SK-N-SH (cell line): ENCODE measurements at regions not wholly inside any gene's neighbourhood (a gene's known extent, or its start where the extent isn't known, plus 50 kb on each side); places are given as distances from the start of the nearest gene placed in this dataset.

Experiments
- CTCF ChIA-PET: fragments of 300-600, 350-600 bp; formaldehyde crosslinking; extraction: SDS; loops from one replicate; lab custom pipeline; 2021; lab: Yijun Ruan, JAX
- POLR2A ChIA-PET: fragments of 350-600 bp; sonication (Branson Sonifier 250); formaldehyde crosslinking; extraction: SDS; loops from one replicate; lab custom pipeline; 2020; ENCODE audit warnings: antibody characterized with exemption, inconsistent platforms; lab: Yijun Ruan, JAX
- DNase-seq: peaks from one replicate; pipeline ENCODE4 v3.0.0; 2012
- H2AFZ ChIP-seq: fragments of 200-600 bp; sonication (generic); 2 replicates; pipeline ENCODE4 v1.8.1; 2016; ENCODE audit warnings: antibody characterized with exemption, mild to moderate bottlenecking, low read depth
- H3F3A ChIP-seq: fragments of 200-600 bp; sonication (generic); replicated peaks from 2 replicates; pipeline ENCODE3; 2016; ENCODE audit warnings: antibody characterized with exemption, mild to moderate bottlenecking; ENCODE audit not compliant: insufficient read depth
- H3K27ac ChIP-seq, 2 experiments: fragments of 200-500 bp in 1 of 2; fragments of 200-600 bp in 1 of 2; sonication (Bioruptor generic) in 1 of 2; sonication (generic), shearing (Covaris generic) in 1 of 2; 2 replicates each; pipeline versions ENCODE4 v1.5.1 to v1.6.1; 2014 to 2016; ENCODE audit warnings: low read depth in 2 of 2, inconsistent platforms in 1 of 2, low read length in 1 of 2, mild to moderate bottlenecking in 1 of 2, mixed read lengths in 1 of 2
- H3K27me3 ChIP-seq: fragments of 200-600 bp; sonication (generic), shearing (Covaris generic); 2 replicates; pipeline ENCODE4 v1.6.1; 2016; ENCODE audit warnings: mixed run types; ENCODE audit not compliant: insufficient read depth
- H3K36me3 ChIP-seq, 2 experiments: fragments of 200-500 bp in 1 of 2; fragments of 200-600 bp in 1 of 2; sonication (Bioruptor generic) in 1 of 2; sonication (generic) in 1 of 2; replicated peaks in 1 of 2; 2 replicates each; pipeline versions ENCODE3 to v1.5.1; 2014 to 2016; ENCODE audit warnings: low read length in 1 of 2, mild to moderate bottlenecking in 1 of 2; ENCODE audit not compliant: insufficient read depth in 2 of 2, control insufficient read depth in 1 of 2
- H3K4me1 ChIP-seq, 2 experiments: fragments of 200-500 bp in 1 of 2; fragments of 200-600 bp in 1 of 2; sonication (Bioruptor generic) in 1 of 2; sonication (generic), shearing (Covaris generic) in 1 of 2; 2 replicates each; pipeline versions ENCODE4 v1.5.1 to v1.6.1; 2014 to 2016; ENCODE audit warnings: low read depth in 1 of 2, low read length in 1 of 2, mixed run types in 1 of 2; ENCODE audit not compliant: insufficient read depth in 2 of 2, control insufficient read depth in 1 of 2
- H3K4me2 ChIP-seq: fragments of 200-600 bp; sonication (generic), shearing (Covaris generic); 2 replicates; pipeline ENCODE4 v1.6.1; 2017; ENCODE audit warnings: mixed run types
- H3K4me3 ChIP-seq, 2 experiments: fragments of 200-500 bp in 1 of 2; fragments of 200-600 bp in 1 of 2; sonication (Bioruptor generic) in 1 of 2; sonication (generic), shearing (Covaris generic) in 1 of 2; 2 replicates each; pipeline versions ENCODE4 v1.5.1 to v1.8.1; 2014 to 2016; ENCODE audit warnings: low read depth in 2 of 2, inconsistent platforms in 1 of 2, low read length in 1 of 2, mild to moderate bottlenecking in 1 of 2, mixed read lengths in 1 of 2, moderate library complexity in 1 of 2
- H3K79me2 ChIP-seq: fragments of 200-600 bp; sonication (generic); 2 replicates; pipeline ENCODE4 v1.8.1; 2017; ENCODE audit warnings: mild to moderate bottlenecking; ENCODE audit not compliant: insufficient read depth
- H3K9ac ChIP-seq: fragments of 200-600 bp; sonication (generic); 2 replicates; pipeline ENCODE4 v1.6.1; 2017; ENCODE audit warnings: mixed run types
- H3K9me2 ChIP-seq: fragments of 200-600 bp; sonication (generic); 2 replicates; pipeline ENCODE4 v1.6.1; 2017; ENCODE audit warnings: mixed run types
- H3K9me3 ChIP-seq: fragments of 200-600 bp; sonication (generic); 2 replicates; pipeline ENCODE4 v1.6.1; 2017; ENCODE audit warnings: mixed run types, mild to moderate bottlenecking, moderate library complexity
- H4K20me1 ChIP-seq: fragments of 200-600 bp; sonication (generic); 2 replicates; pipeline ENCODE4 v1.6.1; 2017; ENCODE audit warnings: mild to moderate bottlenecking, mixed run types; ENCODE audit not compliant: insufficient read depth
- ELF1 ChIP-seq: IDR thresholded peaks from 2 replicates; pipeline ENCODE4 v1.4.0; 2012
- EZH2phosphoT487 ChIP-seq: fragments of 200-600 bp; sonication (generic); IDR thresholded peaks from 2 replicates; pipeline ENCODE4 v1.6.1; 2017; ENCODE audit warnings: low read depth, mixed run types, mild to moderate bottlenecking, antibody characterized with exemption, moderate library complexity, borderline replicate concordance
- FOSL2 ChIP-seq: IDR thresholded peaks from 2 replicates; pipeline ENCODE4 v1.4.0; 2012; ENCODE audit warnings: low read depth, mild to moderate bottlenecking, moderate library complexity, borderline replicate concordance
- FOXJ3 ChIP-seq: sonication (generic); formaldehyde crosslinking; IDR thresholded peaks from 2 replicates; pipeline ENCODE4 v1.5.1; 2020; ENCODE audit warnings: mild to moderate bottlenecking, missing genetic modification reagents
- GABPA ChIP-seq: IDR thresholded peaks from 2 replicates; pipeline ENCODE4 v1.4.0; 2012; ENCODE audit warnings: low read depth, mild to moderate bottlenecking
- MAX ChIP-seq: IDR thresholded peaks from 2 replicates; pipeline ENCODE4 v1.4.0; 2012; ENCODE audit warnings: low read depth
- NFIC ChIP-seq: IDR thresholded peaks from 2 replicates; pipeline ENCODE4 v1.4.0; 2012; ENCODE audit warnings: borderline replicate concordance
- NRF1 ChIP-seq: IDR thresholded peaks from 2 replicates; pipeline ENCODE4 v1.6.1; 2012; ENCODE audit warnings: low read depth, mild to moderate bottlenecking, low read length
- PBX3 ChIP-seq: IDR thresholded peaks from 2 replicates; pipeline ENCODE4; 2012
- POLR2AphosphoS5 ChIP-seq: IDR thresholded peaks from 2 replicates; pipeline ENCODE4 v1.6.1; 2012; ENCODE audit warnings: low read depth, low read length
- RCOR1 ChIP-seq: fragments of 150-350 bp; IDR thresholded peaks from 2 replicates; pipeline ENCODE4 v1.6.1; 2017; ENCODE audit warnings: antibody characterized with exemption, low read length
- RFX5 ChIP-seq: IDR thresholded peaks from 2 replicates; pipeline ENCODE4 v1.6.1; 2012; ENCODE audit warnings: mild to moderate bottlenecking, improper control_type of control experiment, low read length
- RXRA ChIP-seq: IDR thresholded peaks from 2 replicates; pipeline ENCODE4 v1.4.0; 2012; ENCODE audit warnings: low read depth, mild to moderate bottlenecking, borderline replicate concordance
- SIN3A ChIP-seq: IDR thresholded peaks from 2 replicates; pipeline ENCODE4 v1.6.1; 2012; ENCODE audit warnings: low read depth, mild to moderate bottlenecking, low read length, moderate library complexity, borderline replicate concordance
- SMC3 ChIP-seq: IDR thresholded peaks from 2 replicates; pipeline ENCODE4 v1.6.1; 2012; ENCODE audit warnings: low read depth, low read length, improper control_type of control experiment
- TAF1 ChIP-seq: IDR thresholded peaks from 2 replicates; pipeline ENCODE4 v1.6.1; 2012; ENCODE audit warnings: low read depth, mild to moderate bottlenecking, low read length, moderate library complexity, borderline replicate concordance
- TEAD4 ChIP-seq: IDR thresholded peaks from 2 replicates; pipeline ENCODE4 v1.4.0; 2012; ENCODE audit warnings: mild to moderate bottlenecking, borderline replicate concordance; ENCODE audit not compliant: insufficient read depth
- YY1 ChIP-seq: IDR thresholded peaks from 2 replicates; pipeline ENCODE4 v1.4.0; 2012; ENCODE audit warnings: low read depth, mild to moderate bottlenecking
- WGBS: methylation state at CpG from one replicate; pipeline ENCODE4 v1.1.6; 2017; ENCODE audit warnings: low lambda C conversion rate; 5-methylcytosine and 5-hydroxymethylcytosine counted together
- TF ChIP-seq, protein P1 (sequence below): IDR thresholded peaks from 2 replicates; pipeline ENCODE4 v1.6.1; 2012; ENCODE audit warnings: mild to moderate bottlenecking, low read depth, low read length, moderate library complexity
- TF ChIP-seq, protein P2 (sequence below): fragments of 150-350 bp; IDR thresholded peaks from 2 replicates; pipeline ENCODE4 v1.6.1; 2016; ENCODE audit warnings: mild to moderate bottlenecking, low read depth, low read length

DNA sequence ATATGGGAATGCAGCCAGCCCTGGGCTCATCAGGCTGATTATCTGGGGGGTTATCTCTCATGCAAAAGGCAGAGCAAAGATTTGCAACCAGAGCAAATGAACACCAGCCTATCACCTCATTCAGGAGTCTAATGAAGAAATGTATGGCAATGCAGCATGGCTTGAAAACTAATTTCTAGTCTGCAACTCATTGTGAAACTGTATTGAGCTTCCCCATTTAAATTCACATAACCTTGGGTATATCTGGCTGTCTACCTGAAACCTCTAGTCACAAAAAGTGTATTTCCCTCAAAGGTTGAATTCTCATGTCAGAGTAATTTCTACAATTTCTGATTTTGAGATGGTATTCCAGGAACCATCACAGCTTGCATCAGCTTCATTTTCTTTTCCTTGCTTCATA is 240.0 kb downstream of the SDHAF3 start:
- H3K36me3 ChIP-seq = no peaks in the 10 kb centered on the region
- CTCF ChIA-PET = no interaction called here
- no peak for TF ChIP-seq SMC3
- TF ChIP-seq YY1 = no peak
- no peak for TF ChIP-seq NFIC
- TF ChIP-seq, protein P1, sequence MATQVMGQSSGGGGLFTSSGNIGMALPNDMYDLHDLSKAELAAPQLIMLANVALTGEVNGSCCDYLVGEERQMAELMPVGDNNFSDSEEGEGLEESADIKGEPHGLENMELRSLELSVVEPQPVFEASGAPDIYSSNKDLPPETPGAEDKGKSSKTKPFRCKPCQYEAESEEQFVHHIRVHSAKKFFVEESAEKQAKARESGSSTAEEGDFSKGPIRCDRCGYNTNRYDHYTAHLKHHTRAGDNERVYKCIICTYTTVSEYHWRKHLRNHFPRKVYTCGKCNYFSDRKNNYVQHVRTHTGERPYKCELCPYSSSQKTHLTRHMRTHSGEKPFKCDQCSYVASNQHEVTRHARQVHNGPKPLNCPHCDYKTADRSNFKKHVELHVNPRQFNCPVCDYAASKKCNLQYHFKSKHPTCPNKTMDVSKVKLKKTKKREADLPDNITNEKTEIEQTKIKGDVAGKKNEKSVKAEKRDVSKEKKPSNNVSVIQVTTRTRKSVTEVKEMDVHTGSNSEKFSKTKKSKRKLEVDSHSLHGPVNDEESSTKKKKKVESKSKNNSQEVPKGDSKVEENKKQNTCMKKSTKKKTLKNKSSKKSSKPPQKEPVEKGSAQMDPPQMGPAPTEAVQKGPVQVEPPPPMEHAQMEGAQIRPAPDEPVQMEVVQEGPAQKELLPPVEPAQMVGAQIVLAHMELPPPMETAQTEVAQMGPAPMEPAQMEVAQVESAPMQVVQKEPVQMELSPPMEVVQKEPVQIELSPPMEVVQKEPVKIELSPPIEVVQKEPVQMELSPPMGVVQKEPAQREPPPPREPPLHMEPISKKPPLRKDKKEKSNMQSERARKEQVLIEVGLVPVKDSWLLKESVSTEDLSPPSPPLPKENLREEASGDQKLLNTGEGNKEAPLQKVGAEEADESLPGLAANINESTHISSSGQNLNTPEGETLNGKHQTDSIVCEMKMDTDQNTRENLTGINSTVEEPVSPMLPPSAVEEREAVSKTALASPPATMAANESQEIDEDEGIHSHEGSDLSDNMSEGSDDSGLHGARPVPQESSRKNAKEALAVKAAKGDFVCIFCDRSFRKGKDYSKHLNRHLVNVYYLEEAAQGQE = no peak
- TF ChIP-seq MAX = no peak
- no peak for TF ChIP-seq ELF1
- no peak for TF ChIP-seq GABPA
- TF ChIP-seq EZH2phosphoT487 = no peak
- no peak for TF ChIP-seq RFX5
- no peak for TF ChIP-seq FOXJ3 (CRISPR knock-in tag)
- no peak for TF ChIP-seq TEAD4
- TF ChIP-seq, protein P2, sequence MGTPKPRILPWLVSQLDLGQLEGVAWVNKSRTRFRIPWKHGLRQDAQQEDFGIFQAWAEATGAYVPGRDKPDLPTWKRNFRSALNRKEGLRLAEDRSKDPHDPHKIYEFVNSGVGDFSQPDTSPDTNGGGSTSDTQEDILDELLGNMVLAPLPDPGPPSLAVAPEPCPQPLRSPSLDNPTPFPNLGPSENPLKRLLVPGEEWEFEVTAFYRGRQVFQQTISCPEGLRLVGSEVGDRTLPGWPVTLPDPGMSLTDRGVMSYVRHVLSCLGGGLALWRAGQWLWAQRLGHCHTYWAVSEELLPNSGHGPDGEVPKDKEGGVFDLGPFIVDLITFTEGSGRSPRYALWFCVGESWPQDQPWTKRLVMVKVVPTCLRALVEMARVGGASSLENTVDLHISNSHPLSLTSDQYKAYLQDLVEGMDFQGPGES = no peak
- TF ChIP-seq SIN3A = no peak
- TF ChIP-seq TAF1 = no peak
- H3K27ac ChIP-seq = no peak overlapping the region
- no peaks in the 10 kb centered on the region; the same call in 1 of the 2 replicates for H3K27me3 ChIP-seq
- H3K4me1 ChIP-seq = no peaks in the 10 kb centered on the region
- H3K9me2 ChIP-seq = no peaks in the 10 kb centered on the region
- H3K79me2 ChIP-seq = no peaks in the 10 kb centered on the region
- no peak overlapping the region for H3K4me3 ChIP-seq
- no peaks in the 10 kb centered on the region for H3F3A ChIP-seq
- H2AFZ ChIP-seq = no peak overlapping the region
- POLR2A ChIA-PET = no interaction called here
- no peaks in the 10 kb centered on the region for H4K20me1 ChIP-seq
- H3K9me3 ChIP-seq = no peaks in the 10 kb centered on the region
- no peak overlapping the region for H3K4me2 ChIP-seq
- DNase-seq = no peak
- H3K9ac ChIP-seq = no peak overlapping the region

GRCh38 chr7:97372882-97373281 is 255.4 kb downstream of the SDHAF3 start:
- no peak for TF ChIP-seq PBX3
- no peak for TF ChIP-seq SIN3A
- no peak for TF ChIP-seq FOSL2
- TF ChIP-seq ELF1 = no peak
- TF ChIP-seq NRF1 = no peak
- TF ChIP-seq RXRA = no peak
- no peak for TF ChIP-seq POLR2AphosphoS5
- TF ChIP-seq TEAD4 = no peak
- TF ChIP-seq RCOR1 = no peak
- no peak for TF ChIP-seq SMC3
- Histone ChIP-seq H3K27me3 (no peaks in the 10 kb centered on the region), H3K4me1 (no peaks in the 10 kb centered on the region), H3F3A (no peaks in the 10 kb centered on the region), H3K9me3 (no peaks in the 10 kb centered on the region), H3K9ac (no peak overlapping the region), H3K4me3 (no peak overlapping the region), H3K4me2 (no peak overlapping the region), H3K36me3 (no peaks in the 10 kb centered on the region), H4K20me1 (no peaks in the 10 kb centered on the region), H2AFZ (no peak overlapping the region), H3K27ac (no peak overlapping the region), H3K79me2 (no peaks in the 10 kb centered on the region), H3K9me2 (no peaks in the 10 kb centered on the region)
- ChIA-PET CTCF (no interaction called here), POLR2A (no interaction called here)
- 3% methylated on average over 3 of the region's 3 CpGs for WGBS
- no peak for DNase-seq
